AG04449 (cell line): ENCODE measurements at regions not wholly inside any gene's neighbourhood (a gene's known extent, or its start where the extent isn't known, plus 50 kb on each side); places are given as distances from the start of the nearest gene placed in this dataset.

ENCODE experiments used
- CTCF ChIA-PET: fragments of 350-600 bp; formaldehyde crosslinking; extraction: SDS; loops from one replicate; lab custom pipeline; 2021; ENCODE audit warnings: antibody characterized with exemption; lab: Yijun Ruan, JAX
- POLR2A ChIA-PET: fragments of 400-600, 350-600 bp; formaldehyde crosslinking; extraction: SDS; loops from one replicate; lab custom pipeline; 2020; ENCODE audit warnings: antibody characterized with exemption, inconsistent platforms; lab: Yijun Ruan, JAX
- DNase-seq: peaks from one replicate; pipeline ENCODE4 v3.0.0-alpha.2; 2010; ENCODE audit warnings: low read depth, low spot score
- H3K4me3 ChIP-seq: 2 replicates; pipeline ENCODE4 v1.5.1; 2011; ENCODE audit warnings: low read depth, mild to moderate bottlenecking, control low read depth, low read length
- CTCF ChIP-seq: IDR thresholded peaks from one replicate; pipeline ENCODE4 v1.5.1; 2011; ENCODE audit warnings: mild to moderate bottlenecking, moderate library complexity, low read length, control low read depth, inconsistent platforms; ENCODE audit not compliant: insufficient read depth; ENCODE audit errors: missing control alignments

- DNase-seq, result no peak
- CTCF ChIA-PET, result interaction anchor here (2.1 to 9.1 kb wide), 4 partner anchors 11 to 278 kb away, joined by 5 to 105 read pairs (median 25); no protein-coding TSS in a partner anchor
- POLR2A ChIA-PET, result no interaction called here
- no peak for TF ChIP-seq CTCF
- no peak overlapping the region for H3K4me3 ChIP-seq
Observed at GRCh38 chr12:3998968-3999792, 126.0 kb upstream of the PARP11 start.

DNA sequence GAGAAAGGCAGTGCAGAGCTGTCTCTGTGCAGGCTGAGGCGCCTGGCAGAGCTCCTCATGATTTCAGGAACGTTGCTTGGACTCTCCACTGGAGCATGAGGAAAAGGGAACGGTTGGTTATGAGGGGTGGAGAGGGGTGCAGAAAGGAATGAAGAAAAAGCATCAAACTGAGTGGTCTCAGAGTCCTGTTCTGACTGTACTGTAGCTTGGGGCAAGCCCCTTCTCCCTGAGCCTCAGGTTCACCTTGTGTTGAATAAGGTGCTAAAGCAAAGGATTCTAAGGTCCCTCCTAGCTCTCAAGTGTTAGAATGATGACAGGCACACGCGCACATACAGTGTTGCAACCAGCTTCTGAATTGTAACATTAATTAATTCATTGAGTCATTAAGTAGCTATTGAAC lies 125.2 kb upstream of the PARP11 start:
- ChIA-PET POLR2A (no interaction called here), CTCF (interaction anchor here (1.0 to 9.1 kb wide), 6 partner anchors 10 to 279 kb away, joined by 3 to 105 read pairs (median 6); no protein-coding TSS in a partner anchor)
- TF ChIP-seq CTCF, result no peak
- no peak overlapping the region for H3K4me3 ChIP-seq
- DNase-seq, result no peak

DNA sequence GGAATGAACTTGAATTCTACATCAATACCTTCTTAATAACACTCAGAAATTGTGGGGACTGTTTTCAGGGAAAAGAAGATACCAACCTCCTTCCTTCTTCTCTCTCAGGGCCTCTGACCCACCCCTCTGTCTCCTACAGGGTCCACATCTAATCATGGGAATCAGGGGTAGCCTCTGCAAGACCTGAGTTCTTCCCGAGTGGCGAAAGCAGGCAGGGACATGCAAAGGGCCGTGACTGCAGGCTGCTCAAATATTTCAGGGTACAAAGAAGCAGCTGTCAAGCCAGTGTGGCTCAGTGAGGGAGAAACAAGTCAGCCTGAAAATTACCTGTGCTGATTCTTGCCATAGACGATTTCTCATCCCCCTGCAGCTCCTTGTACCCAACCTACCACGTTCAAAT lies 123.1 kb upstream of the PARP11 start:
- H3K4me3 ChIP-seq, result no peak overlapping the region
- CTCF ChIA-PET, result interaction anchor here (0.6 to 9.1 kb wide), 8 partner anchors 10 to 707 kb away, joined by 3 to 130 read pairs (median 4); no protein-coding TSS in a partner anchor
- no peak for DNase-seq
- POLR2A ChIA-PET, result interaction anchor here (0.5 kb wide), 1 partner anchor 276 kb away, joined by 3 read pairs; no protein-coding TSS in a partner anchor
- no peak for TF ChIP-seq CTCF

GRCh38 chr12:3995306-3995705 lies 122.1 kb upstream of the PARP11 start:
- DNase-seq, result no peak
- no peak for TF ChIP-seq CTCF
- no peak overlapping the region for H3K4me3 ChIP-seq
- POLR2A ChIA-PET, result no interaction called here
- CTCF ChIA-PET, result interaction anchor here (1.1 to 9.1 kb wide), 6 partner anchors 16 to 282 kb away, joined by 3 to 130 read pairs (median 8); no protein-coding TSS in a partner anchor

- H3K4me3 ChIP-seq, result no peak overlapping the region
- no peak for DNase-seq
- no peak for TF ChIP-seq CTCF
- POLR2A ChIA-PET, result no interaction called here
- CTCF ChIA-PET, result interaction anchor here (0.9 to 9.1 kb wide), 5 partner anchors 38 to 283 kb away, joined by 3 to 130 read pairs (median 11); no protein-coding TSS in a partner anchor
Observed at GRCh38 chr12:3994500-3994899, 121.3 kb upstream of the PARP11 start.

DNA sequence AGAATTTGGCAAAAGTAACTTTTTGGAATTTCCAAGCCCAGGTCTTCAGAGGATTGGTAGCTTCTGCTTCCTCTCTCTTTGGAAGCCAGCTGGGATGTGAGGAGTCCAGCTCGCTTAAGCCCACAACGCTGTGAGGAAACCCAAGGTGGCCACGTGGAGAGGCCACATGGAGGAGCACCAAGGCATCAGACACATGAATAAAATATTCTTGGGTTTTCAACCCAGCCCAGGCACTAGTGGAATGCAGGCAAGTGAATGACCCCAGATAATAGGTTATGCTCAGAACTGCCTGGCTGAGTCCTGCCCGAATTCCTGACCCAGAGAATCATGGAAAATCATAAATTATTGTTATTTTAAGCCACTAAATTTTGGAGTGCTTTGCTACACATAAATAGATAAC lies 119.7 kb upstream of the PARP11 start:
- ChIA-PET POLR2A (no interaction called here), CTCF (interaction anchor here (6.2 to 9.1 kb wide), 2 partner anchors 45 to 285 kb away, joined by 105 to 130 read pairs; no protein-coding TSS in a partner anchor)
- no peak for DNase-seq
- H3K4me3 ChIP-seq, result no peak overlapping the region
- TF ChIP-seq CTCF, result no peak
